Activated naive CD4-positive, alpha-beta T cell treated with anti-CD3 and anti-CD28 coated beads, Interleukin-2, amount 50 U/mL, for 24 hours (primary cell): ENCODE measurements at regions not wholly inside any gene's neighbourhood (a gene's known extent, or its start where the extent isn't known, plus 50 kb on each side); places are given as distances from the start of the nearest gene placed in this dataset.

Experiments used
- H3K27ac Mint-ChIP-seq: one replicate; pipeline ENCODE4 v1.8.0; 2021; ENCODE audit warnings: mild to moderate bottlenecking, mixed read lengths
- H3K27me3 Mint-ChIP-seq: one replicate; pipeline ENCODE4 v1.8.0; 2021; ENCODE audit warnings: mixed read lengths
- H3K36me3 Mint-ChIP-seq: one replicate; pipeline ENCODE4 v1.8.0; 2021; ENCODE audit warnings: mixed read lengths
- H3K4me1 Mint-ChIP-seq: one replicate; pipeline ENCODE4 v1.8.0; 2021; ENCODE audit warnings: mixed read lengths
- H3K4me3 Mint-ChIP-seq: one replicate; pipeline ENCODE4 v1.8.0; 2021; ENCODE audit warnings: mild to moderate bottlenecking, mixed read lengths
- H3K9me3 Mint-ChIP-seq: one replicate; pipeline ENCODE4 v1.8.0; 2021; ENCODE audit warnings: mixed read lengths

DNA sequence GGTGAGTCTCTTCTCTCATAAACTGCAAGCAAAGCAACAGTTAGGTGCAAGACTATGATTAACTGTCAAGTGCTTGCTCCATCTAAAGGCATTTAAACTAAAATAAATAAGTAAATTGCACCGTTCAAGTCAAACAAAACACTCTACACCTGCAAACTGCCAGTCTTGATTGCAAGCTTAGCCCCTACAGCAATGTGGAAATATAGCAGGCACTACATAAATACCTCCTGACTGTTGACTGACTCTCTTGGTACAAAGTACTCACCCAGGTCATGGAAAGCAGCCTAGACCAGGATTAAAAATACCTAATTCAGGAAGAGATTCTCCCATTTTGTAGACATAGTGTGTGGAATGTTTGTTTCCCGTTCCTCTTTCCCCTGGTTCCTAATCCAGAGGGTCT, 176.6 kb upstream of the KLHL29 start:
- no peaks in the 10 kb centered on the region for H3K9me3 Mint-ChIP-seq
- H3K4me3 Mint-ChIP-seq, result no peak overlapping the region
- H3K4me1 Mint-ChIP-seq, result no peaks in the 10 kb centered on the region
- H3K27me3 Mint-ChIP-seq, result peaks cover 9% of the 10 kb centered on the region
- H3K27ac Mint-ChIP-seq, result no peak overlapping the region
- no peaks in the 10 kb centered on the region for H3K36me3 Mint-ChIP-seq

DNA sequence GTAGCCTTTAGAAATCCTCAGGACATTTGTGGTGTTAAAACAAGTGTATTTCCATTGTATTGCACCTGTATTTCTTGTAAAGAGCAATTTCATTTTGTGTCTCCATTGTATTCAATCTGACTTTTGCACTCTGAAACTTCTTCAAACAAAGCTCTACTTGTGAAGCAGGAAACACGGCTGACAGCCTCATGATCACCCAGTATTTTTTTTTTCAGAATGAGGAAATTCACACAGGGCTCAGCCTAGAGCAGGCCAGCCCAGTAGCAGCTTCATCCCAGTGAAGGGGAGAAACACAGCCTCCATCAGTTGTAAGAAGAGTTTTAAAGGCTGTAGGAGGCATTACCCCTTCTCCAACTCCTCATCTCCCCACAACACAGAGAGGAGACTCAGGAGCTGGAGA, 175.9 kb upstream of the KLHL29 start:
- no peaks in the 10 kb centered on the region for H3K36me3 Mint-ChIP-seq
- peaks cover 9% of the 10 kb centered on the region for H3K27me3 Mint-ChIP-seq
- H3K27ac Mint-ChIP-seq, result no peak overlapping the region
- H3K4me3 Mint-ChIP-seq, result no peak overlapping the region
- no peaks in the 10 kb centered on the region for H3K4me1 Mint-ChIP-seq
- H3K9me3 Mint-ChIP-seq, result no peaks in the 10 kb centered on the region

DNA sequence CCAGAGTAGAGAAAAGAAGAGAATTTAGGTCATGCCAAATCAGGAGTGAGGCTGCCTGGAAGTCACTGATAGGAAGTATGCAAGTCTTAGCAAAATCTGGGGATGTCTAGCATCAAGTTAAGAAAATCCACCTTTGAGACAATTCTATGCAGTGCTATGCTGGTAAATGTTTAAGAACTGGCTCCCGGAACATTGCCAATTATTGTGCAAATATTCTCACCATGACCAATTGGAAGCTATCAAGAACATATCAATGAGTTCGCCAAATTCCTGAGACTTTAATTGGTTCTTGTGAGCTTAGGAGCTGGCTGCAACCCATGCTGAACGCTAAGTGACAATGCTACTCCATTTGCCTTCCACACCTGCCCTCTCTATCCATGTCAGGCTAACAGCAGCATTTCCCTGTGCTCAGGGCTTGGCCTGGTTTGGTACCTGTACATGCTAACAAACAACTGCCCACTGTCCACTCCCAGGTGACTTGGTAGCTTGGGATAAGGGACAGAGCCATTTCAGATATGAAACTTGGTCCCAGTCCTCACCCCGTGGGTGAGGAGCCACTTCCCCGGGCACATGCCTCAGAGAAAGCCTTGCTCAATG, 172.9 kb upstream of the KLHL29 start:
- Mint-ChIP-seq H3K4me1 (no peaks in the 10 kb centered on the region), H3K36me3 (no peaks in the 10 kb centered on the region), H3K27me3 (peaks cover 7% of the 10 kb centered on the region), H3K27ac (no peak overlapping the region), H3K9me3 (peaks cover 8% of the 10 kb centered on the region), H3K4me3 (no peak overlapping the region)

DNA sequence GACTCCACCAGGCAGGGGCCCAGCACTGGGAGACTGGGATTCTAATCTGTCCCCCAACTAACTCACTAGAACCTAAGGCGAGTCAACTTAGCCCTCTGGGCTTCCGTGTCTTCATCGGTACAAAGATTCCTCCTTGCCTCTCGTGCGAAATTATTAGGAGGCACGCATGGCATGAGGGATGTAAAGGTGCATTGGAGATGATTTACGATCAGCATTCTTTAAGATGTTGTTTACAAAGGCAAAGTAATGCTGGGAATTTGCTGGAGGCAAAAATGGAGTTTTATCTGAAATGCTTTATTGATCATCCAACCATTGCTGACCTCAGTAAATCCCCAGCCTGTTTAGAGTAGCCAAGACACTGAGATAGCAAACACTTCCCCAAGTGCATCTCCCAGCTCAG, 171.8 kb upstream of the KLHL29 start:
- no peak overlapping the region for H3K4me3 Mint-ChIP-seq
- H3K27me3 Mint-ChIP-seq, result peaks cover 1% of the 10 kb centered on the region
- H3K36me3 Mint-ChIP-seq, result no peaks in the 10 kb centered on the region
- H3K9me3 Mint-ChIP-seq, result peaks cover 8% of the 10 kb centered on the region
- no peak overlapping the region for H3K27ac Mint-ChIP-seq
- no peaks in the 10 kb centered on the region for H3K4me1 Mint-ChIP-seq

DNA sequence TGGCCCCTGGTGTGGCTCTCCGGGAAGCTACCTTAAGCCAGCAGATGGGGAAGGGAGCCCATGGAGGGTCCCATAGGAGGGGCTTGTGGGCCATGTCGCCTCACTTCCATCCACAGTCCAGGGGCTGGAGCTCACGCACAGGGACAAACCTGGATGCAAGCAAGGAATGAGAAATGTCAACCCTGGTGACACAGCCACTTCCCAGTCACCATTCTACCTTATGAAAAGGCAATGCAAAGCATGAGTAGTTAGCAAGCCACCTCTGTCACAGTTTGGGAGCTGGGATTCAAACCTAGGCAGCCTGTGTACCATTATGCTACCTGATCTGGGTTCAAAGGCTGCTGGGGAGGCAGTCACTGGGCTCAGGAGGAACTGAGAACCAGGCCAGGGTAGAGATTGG, 170.0 kb upstream of the KLHL29 start:
- Mint-ChIP-seq H3K4me1 (no peaks in the 10 kb centered on the region), H3K9me3 (peaks cover 8% of the 10 kb centered on the region), H3K4me3 (no peak overlapping the region), H3K27me3 (peaks cover 1% of the 10 kb centered on the region), H3K27ac (no peak overlapping the region), H3K36me3 (no peaks in the 10 kb centered on the region)

DNA sequence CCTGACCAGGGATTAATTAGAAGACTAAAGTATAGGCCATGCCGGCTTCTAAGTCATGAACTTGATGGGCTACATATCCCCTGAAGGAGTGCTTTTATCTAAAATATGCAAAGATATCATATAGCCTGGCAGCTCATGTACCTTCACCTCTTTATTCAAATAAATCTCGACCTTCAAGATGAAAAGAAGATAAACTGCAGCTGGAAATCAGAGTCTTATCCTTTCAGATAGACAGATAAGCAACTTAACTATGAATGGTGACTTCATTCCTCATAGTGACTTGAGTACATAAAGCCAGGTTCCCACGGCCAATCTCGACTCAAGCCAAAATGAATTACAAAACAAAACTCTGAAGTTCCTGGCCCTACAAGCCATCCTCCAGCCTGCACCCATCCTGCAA, 165.3 kb upstream of the KLHL29 start:
- Mint-ChIP-seq H3K27me3 (peaks cover 1% of the 10 kb centered on the region), H3K4me1 (no peaks in the 10 kb centered on the region), H3K9me3 (peaks cover 8% of the 10 kb centered on the region), H3K4me3 (no peak overlapping the region), H3K36me3 (no peaks in the 10 kb centered on the region), H3K27ac (no peak overlapping the region)

DNA sequence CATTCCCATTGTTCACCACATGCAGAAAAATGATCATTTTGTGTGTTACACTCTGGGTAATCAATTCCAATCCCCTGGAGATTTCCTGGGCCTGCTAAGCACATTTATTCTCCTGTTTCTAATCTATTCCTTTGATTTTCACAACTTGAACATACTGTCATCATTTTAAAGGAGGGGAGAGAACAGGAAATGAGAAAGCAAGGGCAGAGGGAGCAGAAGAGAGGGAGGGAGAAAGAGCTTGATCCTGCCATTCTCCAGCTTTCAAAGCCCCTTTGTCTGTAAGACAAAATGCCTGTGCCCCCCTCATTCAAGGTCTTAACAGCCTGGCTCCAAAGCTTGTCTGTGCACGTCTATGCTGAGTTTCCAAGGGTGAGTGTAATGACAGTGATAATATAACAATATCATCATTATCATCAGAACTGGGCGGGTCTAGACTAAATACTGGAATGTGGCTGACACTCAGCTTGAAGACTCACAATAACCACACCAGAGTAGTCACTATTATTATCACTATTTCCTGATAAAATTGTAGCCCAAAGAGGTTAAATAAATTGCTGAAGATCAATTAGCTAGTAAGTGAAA, 164.4 kb upstream of the KLHL29 start:
- no peak overlapping the region for H3K27ac Mint-ChIP-seq
- no peaks in the 10 kb centered on the region for H3K4me1 Mint-ChIP-seq
- H3K36me3 Mint-ChIP-seq, result no peaks in the 10 kb centered on the region
- no peak overlapping the region for H3K4me3 Mint-ChIP-seq
- peaks cover 1% of the 10 kb centered on the region for H3K27me3 Mint-ChIP-seq
- peaks cover 7% of the 10 kb centered on the region for H3K9me3 Mint-ChIP-seq

DNA sequence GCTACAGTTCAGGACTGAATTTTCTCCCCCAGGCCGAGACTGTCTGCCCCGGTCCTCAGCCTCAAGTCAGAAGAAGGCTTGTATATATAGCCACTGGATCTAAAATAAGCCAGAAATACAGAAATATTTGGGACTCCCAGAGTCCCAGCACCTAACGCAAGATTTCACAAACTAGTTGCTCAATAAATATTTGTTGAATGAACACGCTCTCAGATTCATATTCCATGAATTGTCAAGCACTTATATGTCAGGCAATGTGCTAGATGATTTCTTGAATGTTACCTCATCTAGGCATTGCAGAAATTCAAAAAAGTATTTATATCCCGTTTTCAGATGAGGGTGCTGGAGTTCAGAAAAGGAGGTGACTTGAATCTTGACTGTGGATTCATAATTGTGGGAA, 163.7 kb upstream of the KLHL29 start:
- Mint-ChIP-seq H3K4me3 (no peak overlapping the region), H3K27me3 (no peaks in the 10 kb centered on the region), H3K9me3 (peaks cover under 1% of the 10 kb centered on the region), H3K4me1 (no peaks in the 10 kb centered on the region), H3K27ac (no peak overlapping the region), H3K36me3 (no peaks in the 10 kb centered on the region)

DNA sequence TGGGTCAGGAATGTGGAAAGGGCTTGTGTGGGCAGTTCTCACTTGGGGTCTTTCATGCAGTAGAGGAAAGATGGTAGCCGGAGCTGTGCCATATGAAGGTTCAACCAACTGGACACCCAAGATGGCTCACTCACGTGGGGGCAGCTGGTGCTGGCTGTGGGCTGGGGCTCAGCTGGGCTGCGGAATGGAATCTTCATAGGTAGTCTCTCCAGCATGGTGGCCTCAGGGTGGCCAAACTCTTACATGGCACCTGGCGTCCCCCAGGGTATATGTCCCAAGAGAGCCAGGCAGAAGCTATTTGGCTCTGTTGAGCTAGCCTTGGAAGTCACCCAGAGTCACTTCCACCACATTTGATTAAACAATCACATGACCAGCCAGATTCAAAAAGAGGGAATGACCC, 163.1 kb upstream of the KLHL29 start:
- H3K27me3 Mint-ChIP-seq, result no peaks in the 10 kb centered on the region
- H3K9me3 Mint-ChIP-seq, result no peaks in the 10 kb centered on the region
- no peak overlapping the region for H3K4me3 Mint-ChIP-seq
- no peaks in the 10 kb centered on the region for H3K36me3 Mint-ChIP-seq
- no peaks in the 10 kb centered on the region for H3K4me1 Mint-ChIP-seq
- H3K27ac Mint-ChIP-seq, result no peak overlapping the region

DNA sequence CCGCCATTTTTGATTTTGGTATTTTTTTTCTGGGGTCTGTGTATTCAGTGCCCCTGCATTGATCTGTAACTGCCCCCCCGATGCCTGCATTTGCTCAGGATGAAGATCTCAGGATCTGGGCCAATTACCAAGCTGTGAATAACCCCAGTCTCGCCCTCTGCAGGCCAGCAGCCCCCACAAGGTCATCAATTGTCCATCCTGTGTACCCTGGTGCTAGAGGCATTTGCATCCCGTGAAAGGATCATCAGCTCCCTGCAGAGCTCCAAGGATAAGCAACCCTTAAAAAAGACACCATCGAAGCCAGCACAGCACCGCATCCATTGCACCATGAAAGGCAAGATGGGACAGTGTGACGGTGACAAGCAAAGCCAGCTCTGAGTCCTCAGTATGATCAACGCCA, 154.1 kb upstream of the KLHL29 start:
- Mint-ChIP-seq H3K36me3 (no peaks in the 10 kb centered on the region), H3K27me3 (peaks cover 7% of the 10 kb centered on the region), H3K27ac (no peak overlapping the region), H3K4me1 (no peaks in the 10 kb centered on the region), H3K4me3 (no peak overlapping the region), H3K9me3 (no peaks in the 10 kb centered on the region)

DNA sequence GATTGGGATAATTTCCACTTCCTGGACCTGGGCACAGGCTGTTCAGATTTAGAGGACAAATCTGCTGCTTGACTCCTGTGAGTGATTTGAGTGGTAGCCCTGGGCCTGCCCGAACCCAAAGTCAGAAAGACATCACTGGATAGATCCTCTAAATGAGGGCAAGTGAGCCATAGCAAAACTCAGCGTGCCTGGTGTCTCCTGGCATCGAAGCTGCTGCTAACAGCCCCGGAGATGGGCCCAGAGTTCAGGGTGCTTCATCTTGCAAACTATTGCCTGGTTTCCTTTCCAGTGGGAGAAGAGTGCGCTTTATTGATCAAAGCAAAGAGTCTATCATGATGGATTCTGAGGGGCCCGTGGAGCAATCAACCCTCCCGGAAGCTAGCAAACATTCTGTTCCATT, 153.1 kb upstream of the KLHL29 start:
- H3K4me3 Mint-ChIP-seq, result no peak overlapping the region
- no peaks in the 10 kb centered on the region for H3K36me3 Mint-ChIP-seq
- H3K9me3 Mint-ChIP-seq, result no peaks in the 10 kb centered on the region
- H3K27me3 Mint-ChIP-seq, result peaks cover 9% of the 10 kb centered on the region
- no peaks in the 10 kb centered on the region for H3K4me1 Mint-ChIP-seq
- H3K27ac Mint-ChIP-seq, result no peak overlapping the region

DNA sequence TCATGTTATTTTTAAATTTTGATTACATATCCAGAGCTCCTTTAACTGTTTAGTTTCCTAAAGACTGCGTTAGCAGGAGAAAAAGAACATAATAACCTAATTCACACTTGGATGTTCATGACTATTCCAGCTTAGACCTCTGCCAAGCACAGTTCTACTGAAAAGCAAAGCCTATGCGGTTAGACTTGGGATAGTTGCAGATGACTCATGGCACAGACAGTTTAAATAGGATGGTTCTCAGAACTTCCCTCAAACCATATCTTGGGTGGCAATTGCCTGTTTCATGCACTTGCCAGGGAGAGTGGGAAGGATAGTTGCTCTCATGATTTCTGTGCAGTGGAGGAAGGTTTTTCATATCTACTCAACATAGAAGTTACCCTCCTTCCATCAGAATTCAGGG, 149.7 kb upstream of the KLHL29 start:
- no peaks in the 10 kb centered on the region for H3K9me3 Mint-ChIP-seq
- H3K27me3 Mint-ChIP-seq, result peaks cover 9% of the 10 kb centered on the region
- no peak overlapping the region for H3K27ac Mint-ChIP-seq
- H3K4me3 Mint-ChIP-seq, result no peak overlapping the region
- H3K4me1 Mint-ChIP-seq, result no peaks in the 10 kb centered on the region
- H3K36me3 Mint-ChIP-seq, result no peaks in the 10 kb centered on the region

DNA sequence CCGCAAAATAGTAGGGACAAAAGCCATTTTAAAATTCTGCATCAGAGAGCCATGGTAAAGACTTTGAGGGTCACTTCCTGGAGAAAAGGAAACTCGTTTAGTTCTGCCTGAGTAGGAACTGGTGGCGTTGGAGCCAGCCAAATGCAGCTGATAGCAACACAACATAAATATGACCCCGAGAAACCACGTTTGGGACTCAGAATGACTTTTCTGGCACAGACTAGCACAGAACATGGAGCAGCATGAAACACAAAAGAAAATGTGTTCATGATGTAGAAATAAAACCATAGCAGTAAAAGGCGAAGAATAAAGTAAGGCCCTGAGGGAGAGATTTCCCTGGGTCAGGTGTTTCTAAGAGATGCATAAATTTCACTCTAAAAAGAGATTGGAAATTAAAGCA, 149.2 kb upstream of the KLHL29 start:
- no peaks in the 10 kb centered on the region for H3K4me1 Mint-ChIP-seq
- no peaks in the 10 kb centered on the region for H3K36me3 Mint-ChIP-seq
- peaks cover 9% of the 10 kb centered on the region for H3K27me3 Mint-ChIP-seq
- no peak overlapping the region for H3K27ac Mint-ChIP-seq
- H3K9me3 Mint-ChIP-seq, result no peaks in the 10 kb centered on the region
- H3K4me3 Mint-ChIP-seq, result no peak overlapping the region

DNA sequence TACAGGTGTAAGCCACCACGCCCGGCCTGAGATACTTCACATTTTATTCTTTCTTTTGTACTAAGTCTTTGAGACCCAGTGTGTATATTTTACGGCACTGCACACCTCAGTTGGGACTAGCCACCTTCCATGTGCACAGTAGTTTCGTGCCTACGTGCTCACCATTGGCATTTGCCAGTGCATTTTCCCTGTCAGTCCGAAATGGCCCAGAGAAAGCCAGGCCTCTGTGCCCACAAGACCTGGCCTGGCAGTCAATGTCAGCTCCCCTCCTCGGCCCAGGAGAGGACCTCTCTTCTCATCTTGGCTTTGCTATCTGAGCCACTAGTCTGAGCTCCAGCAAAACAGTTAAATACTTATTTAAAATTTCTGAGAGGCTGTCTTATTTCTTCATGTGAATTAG, 147.8 kb upstream of the KLHL29 start:
- peaks cover 3% of the 10 kb centered on the region for H3K27me3 Mint-ChIP-seq
- H3K9me3 Mint-ChIP-seq, result no peaks in the 10 kb centered on the region
- H3K4me3 Mint-ChIP-seq, result no peak overlapping the region
- H3K27ac Mint-ChIP-seq, result no peak overlapping the region
- no peaks in the 10 kb centered on the region for H3K4me1 Mint-ChIP-seq
- no peaks in the 10 kb centered on the region for H3K36me3 Mint-ChIP-seq

DNA sequence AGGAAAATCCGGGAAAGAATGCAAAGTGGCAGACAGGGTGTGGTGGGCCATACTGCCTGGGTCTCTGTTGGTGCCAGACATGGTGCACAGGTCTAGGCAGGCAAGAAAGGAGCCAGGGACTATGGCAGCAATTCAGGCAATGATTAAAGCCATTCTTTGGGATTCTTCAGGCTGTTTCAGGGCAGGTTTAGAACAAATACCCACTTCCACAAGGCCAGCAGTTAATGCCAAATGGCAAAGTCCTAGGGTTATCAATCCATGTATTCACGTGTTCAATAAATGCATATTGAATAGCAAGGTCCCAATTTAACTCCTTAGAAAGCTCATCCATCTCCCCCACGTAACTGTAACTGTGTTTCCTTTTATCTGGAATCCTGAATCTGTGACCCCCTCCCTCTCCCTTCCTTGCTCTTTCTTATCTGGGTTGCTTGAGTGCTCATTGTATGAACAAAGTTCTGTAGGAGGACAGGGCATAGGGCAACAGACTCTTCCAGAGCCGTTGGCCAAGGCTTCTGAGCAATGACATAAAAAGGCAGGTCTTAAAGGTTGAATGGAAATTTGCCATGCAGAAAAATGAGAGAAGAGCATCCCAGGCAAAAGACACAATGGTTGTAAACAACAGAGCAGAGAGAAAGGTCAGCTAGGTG, 146.8 kb upstream of the KLHL29 start:
- H3K36me3 Mint-ChIP-seq, result no peaks in the 10 kb centered on the region
- H3K4me3 Mint-ChIP-seq, result no peak overlapping the region
- no peaks in the 10 kb centered on the region for H3K9me3 Mint-ChIP-seq

DNA sequence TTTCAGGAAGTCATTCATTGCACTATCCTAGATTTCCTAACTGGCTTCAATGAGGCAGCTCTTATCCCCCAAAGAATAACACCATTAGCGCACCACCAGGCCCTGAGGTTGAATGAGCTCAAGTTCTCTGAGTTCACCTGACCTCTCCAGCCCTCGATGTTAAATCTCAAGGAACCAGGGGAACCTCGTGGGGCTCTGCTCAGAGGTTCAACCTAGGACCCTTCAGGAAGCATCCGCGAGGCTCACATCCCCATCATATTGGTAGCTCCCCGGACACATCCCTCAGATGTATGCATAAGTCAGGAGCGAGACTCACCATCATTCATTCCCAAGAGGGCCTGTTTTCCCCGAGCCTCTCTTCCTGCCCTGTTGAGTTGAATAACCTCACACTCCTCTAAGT, 145.6 kb upstream of the KLHL29 start:
- H3K9me3 Mint-ChIP-seq, result no peaks in the 10 kb centered on the region
- H3K4me1 Mint-ChIP-seq, result no peaks in the 10 kb centered on the region

More for the DNA sequence above, 146.8 kb upstream of the KLHL29 start:
- Mint-ChIP-seq H3K27ac (no peak overlapping the region), H3K27me3 (peaks cover 1% of the 10 kb centered on the region), H3K4me1 (no peaks in the 10 kb centered on the region)

DNA sequence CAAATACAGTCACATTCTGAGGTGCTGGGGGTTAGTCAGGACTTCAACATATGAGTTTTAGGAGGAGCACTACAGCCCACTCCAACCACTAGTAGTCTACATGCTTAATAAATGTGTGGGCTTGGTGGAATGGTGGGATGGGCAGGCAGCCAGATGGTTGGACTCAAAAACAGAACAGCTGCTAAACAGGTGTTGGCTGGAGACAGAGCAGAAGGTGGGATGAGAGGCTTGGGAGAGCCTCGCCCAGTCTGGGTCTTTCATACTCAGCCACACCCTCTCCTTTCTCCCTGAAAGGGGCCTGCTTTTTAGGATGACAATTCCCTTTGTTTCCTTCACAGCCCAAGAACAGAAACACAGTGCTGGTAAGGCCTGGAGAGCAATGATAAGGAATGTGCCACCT, 143.9 kb upstream of the KLHL29 start:
- no peak overlapping the region for H3K4me3 Mint-ChIP-seq
- peaks cover 1% of the 10 kb centered on the region for H3K27me3 Mint-ChIP-seq
- no peaks in the 10 kb centered on the region for H3K9me3 Mint-ChIP-seq
- no peak overlapping the region for H3K27ac Mint-ChIP-seq
- no peaks in the 10 kb centered on the region for H3K4me1 Mint-ChIP-seq
- no peaks in the 10 kb centered on the region for H3K36me3 Mint-ChIP-seq

More for the DNA sequence above, 145.6 kb upstream of the KLHL29 start:
- Mint-ChIP-seq H3K4me3 (no peak overlapping the region), H3K36me3 (no peaks in the 10 kb centered on the region), H3K27ac (no peak overlapping the region), H3K27me3 (peaks cover 1% of the 10 kb centered on the region)
